ENCODE measurements at regions not wholly inside any gene's neighbourhood (a gene's known extent, or its start where the extent isn't known, plus 50 kb on each side); places are given as distances from the start of the nearest gene placed in this dataset.

- TF ChIP-seq STAG1 (CRISPR knock-in tag; IDR thresholded peaks at IDR 0.05) (no peak), ZSCAN21 (CRISPR knock-in tag; IDR thresholded peaks at IDR 0.05; ENCODE audit: borderline replicate concordance) (no peak), POLR2A (IDR thresholded peaks at IDR 0.05; ENCODE audit: insufficient read depth in 1 of 2, low read depth in 2 of 2, low read length in 2 of 2) (no peak), MAFF (IDR thresholded peaks at IDR 0.05; ENCODE audit: low read depth, low read length) (no peak), RAD21 (CRISPR knock-in tag; IDR thresholded peaks at IDR 0.05) (no peak), AHR (CRISPR knock-in tag; IDR thresholded peaks at IDR 0.05) (no peak), MXD3 (CRISPR knock-in tag; IDR thresholded peaks at IDR 0.05) (no peak), NR2F2 (IDR thresholded peaks at IDR 0.05; ENCODE audit: borderline replicate concordance, low read depth) (no peak), CTCF (CRISPR knock-in tag; IDR thresholded peaks at IDR 0.05) (no peak), EZH2 (conservative IDR thresholded peaks at IDR 0.05; ENCODE audit: low read depth, low read length) (no peak), ATRX (CRISPR knock-in tag; IDR thresholded peaks at IDR 0.05; ENCODE audit: borderline replicate concordance) (no peak), GMEB2 (CRISPR knock-in tag; IDR thresholded peaks at IDR 0.05; ENCODE audit: low read depth) (no peak), CREB1 (IDR thresholded peaks at IDR 0.05) (no peak), CREB1 (CRISPR knock-in tag; IDR thresholded peaks at IDR 0.05) (no peak)
Measured at GRCh38 chr5:1593903-1594356, 70.2 kb upstream of the LPCAT1 start.

Measured in HepG2 (cell line).